ENCODE measurements at regions not wholly inside any gene's neighbourhood (a gene's known extent, or its start where the extent isn't known, plus 50 kb on each side); places are given as distances from the start of the nearest gene placed in this dataset.

DNA sequence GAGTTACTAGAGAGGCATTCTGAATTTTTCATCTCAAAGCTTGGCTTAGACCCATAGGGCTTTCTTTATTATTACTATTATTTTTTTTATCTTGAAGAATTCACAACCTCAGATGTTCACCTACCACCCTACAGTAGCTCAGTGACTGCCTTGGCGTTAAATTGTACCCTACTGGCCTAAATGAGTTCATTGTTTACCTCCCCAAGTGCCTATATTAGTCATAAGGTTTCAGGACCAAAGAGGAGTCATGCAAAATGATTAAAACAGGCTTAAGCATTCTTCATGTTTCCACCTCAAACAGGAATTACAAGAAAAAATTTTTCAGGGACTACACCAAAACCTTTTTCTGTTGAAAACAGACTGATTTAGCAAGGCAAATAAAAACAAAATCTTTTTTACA, 751.5 kb downstream of the SQOR start (continued):
- TF ChIP-seq, protein P1, sequence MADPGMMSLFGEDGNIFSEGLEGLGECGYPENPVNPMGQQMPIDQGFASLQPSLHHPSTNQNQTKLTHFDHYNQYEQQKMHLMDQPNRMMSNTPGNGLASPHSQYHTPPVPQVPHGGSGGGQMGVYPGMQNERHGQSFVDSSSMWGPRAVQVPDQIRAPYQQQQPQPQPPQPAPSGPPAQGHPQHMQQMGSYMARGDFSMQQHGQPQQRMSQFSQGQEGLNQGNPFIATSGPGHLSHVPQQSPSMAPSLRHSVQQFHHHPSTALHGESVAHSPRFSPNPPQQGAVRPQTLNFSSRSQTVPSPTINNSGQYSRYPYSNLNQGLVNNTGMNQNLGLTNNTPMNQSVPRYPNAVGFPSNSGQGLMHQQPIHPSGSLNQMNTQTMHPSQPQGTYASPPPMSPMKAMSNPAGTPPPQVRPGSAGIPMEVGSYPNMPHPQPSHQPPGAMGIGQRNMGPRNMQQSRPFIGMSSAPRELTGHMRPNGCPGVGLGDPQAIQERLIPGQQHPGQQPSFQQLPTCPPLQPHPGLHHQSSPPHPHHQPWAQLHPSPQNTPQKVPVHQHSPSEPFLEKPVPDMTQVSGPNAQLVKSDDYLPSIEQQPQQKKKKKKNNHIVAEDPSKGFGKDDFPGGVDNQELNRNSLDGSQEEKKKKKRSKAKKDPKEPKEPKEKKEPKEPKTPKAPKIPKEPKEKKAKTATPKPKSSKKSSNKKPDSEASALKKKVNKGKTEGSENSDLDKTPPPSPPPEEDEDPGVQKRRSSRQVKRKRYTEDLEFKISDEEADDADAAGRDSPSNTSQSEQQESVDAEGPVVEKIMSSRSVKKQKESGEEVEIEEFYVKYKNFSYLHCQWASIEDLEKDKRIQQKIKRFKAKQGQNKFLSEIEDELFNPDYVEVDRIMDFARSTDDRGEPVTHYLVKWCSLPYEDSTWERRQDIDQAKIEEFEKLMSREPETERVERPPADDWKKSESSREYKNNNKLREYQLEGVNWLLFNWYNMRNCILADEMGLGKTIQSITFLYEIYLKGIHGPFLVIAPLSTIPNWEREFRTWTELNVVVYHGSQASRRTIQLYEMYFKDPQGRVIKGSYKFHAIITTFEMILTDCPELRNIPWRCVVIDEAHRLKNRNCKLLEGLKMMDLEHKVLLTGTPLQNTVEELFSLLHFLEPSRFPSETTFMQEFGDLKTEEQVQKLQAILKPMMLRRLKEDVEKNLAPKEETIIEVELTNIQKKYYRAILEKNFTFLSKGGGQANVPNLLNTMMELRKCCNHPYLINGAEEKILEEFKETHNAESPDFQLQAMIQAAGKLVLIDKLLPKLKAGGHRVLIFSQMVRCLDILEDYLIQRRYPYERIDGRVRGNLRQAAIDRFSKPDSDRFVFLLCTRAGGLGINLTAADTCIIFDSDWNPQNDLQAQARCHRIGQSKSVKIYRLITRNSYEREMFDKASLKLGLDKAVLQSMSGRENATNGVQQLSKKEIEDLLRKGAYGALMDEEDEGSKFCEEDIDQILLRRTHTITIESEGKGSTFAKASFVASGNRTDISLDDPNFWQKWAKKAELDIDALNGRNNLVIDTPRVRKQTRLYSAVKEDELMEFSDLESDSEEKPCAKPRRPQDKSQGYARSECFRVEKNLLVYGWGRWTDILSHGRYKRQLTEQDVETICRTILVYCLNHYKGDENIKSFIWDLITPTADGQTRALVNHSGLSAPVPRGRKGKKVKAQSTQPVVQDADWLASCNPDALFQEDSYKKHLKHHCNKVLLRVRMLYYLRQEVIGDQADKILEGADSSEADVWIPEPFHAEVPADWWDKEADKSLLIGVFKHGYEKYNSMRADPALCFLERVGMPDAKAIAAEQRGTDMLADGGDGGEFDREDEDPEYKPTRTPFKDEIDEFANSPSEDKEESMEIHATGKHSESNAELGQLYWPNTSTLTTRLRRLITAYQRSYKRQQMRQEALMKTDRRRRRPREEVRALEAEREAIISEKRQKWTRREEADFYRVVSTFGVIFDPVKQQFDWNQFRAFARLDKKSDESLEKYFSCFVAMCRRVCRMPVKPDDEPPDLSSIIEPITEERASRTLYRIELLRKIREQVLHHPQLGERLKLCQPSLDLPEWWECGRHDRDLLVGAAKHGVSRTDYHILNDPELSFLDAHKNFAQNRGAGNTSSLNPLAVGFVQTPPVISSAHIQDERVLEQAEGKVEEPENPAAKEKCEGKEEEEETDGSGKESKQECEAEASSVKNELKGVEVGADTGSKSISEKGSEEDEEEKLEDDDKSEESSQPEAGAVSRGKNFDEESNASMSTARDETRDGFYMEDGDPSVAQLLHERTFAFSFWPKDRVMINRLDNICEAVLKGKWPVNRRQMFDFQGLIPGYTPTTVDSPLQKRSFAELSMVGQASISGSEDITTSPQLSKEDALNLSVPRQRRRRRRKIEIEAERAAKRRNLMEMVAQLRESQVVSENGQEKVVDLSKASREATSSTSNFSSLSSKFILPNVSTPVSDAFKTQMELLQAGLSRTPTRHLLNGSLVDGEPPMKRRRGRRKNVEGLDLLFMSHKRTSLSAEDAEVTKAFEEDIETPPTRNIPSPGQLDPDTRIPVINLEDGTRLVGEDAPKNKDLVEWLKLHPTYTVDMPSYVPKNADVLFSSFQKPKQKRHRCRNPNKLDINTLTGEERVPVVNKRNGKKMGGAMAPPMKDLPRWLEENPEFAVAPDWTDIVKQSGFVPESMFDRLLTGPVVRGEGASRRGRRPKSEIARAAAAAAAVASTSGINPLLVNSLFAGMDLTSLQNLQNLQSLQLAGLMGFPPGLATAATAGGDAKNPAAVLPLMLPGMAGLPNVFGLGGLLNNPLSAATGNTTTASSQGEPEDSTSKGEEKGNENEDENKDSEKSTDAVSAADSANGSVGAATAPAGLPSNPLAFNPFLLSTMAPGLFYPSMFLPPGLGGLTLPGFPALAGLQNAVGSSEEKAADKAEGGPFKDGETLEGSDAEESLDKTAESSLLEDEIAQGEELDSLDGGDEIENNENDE (IDR thresholded peaks at IDR 0.05; ENCODE audit: insufficient replicate concordance, low read length): no peak
- TF ChIP-seq MAFK (IDR thresholded peaks at IDR 0.05; ENCODE audit: low read depth, low read length): no peak
- TF ChIP-seq POU5F1 (IDR thresholded peaks at IDR 0.05; ENCODE audit: low read depth, low read length): no peak
- no peak for TF ChIP-seq TAF1 (IDR thresholded peaks at IDR 0.05; ENCODE audit: low read depth, low read length)
- TF ChIP-seq, protein P2, sequence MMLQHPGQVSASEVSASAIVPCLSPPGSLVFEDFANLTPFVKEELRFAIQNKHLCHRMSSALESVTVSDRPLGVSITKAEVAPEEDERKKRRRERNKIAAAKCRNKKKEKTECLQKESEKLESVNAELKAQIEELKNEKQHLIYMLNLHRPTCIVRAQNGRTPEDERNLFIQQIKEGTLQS (IDR thresholded peaks at IDR 0.05; ENCODE audit: insufficient read depth, low read depth, low read length): no peak
- no peak for TF ChIP-seq GTF2F1 (IDR thresholded peaks at IDR 0.05; ENCODE audit: borderline replicate concordance, low read depth, low read length)
- TF ChIP-seq BACH1 (IDR thresholded peaks at IDR 0.05; ENCODE audit: low read length): no peak
- TF ChIP-seq JUN (IDR thresholded peaks at IDR 0.05; ENCODE audit: low read depth, low read length): no peak

Measured in H1 (cell line).